K562 (cell line): ENCODE measurements at regions not wholly inside any gene's neighbourhood (a gene's known extent, or its start where the extent isn't known, plus 50 kb on each side); places are given as distances from the start of the nearest gene placed in this dataset.

Source experiments
- ATAC-seq: fragments of 200-7000 bp; cut with Tn5 transposase; 3 replicates; pipeline ENCODE4 v1.9.1; 2020; ENCODE audit warnings: moderate library complexity
- BruUV-seq: library from RNA; stranded (reverse); fragments of 400-500 nt; replicated peaks from 2 replicates; lab custom pipeline; 2021; lab: Mats Ljungman, UMichigan
- CTCF ChIA-PET: fragments of 300-600 bp; formaldehyde crosslinking; extraction: SDS; loops from one replicate; lab custom pipeline; 2021; ENCODE audit warnings: low intra/inter-chr PET ratio; lab: Yijun Ruan, JAX
- POLR2A ChIA-PET: fragments of 300-600, 350-650 bp; sonication (Branson Sonifier 250); formaldehyde crosslinking; extraction: SDS; loops from one replicate; lab custom pipeline; 2021; ENCODE audit warnings: antibody characterized with exemption, inconsistent platforms; lab: Yijun Ruan, JAX
- DNase-seq, 4 experiments: peaks; one replicate each; pipeline versions ENCODE4 v3.0.0 to v3.0.0-alpha.2; 2011 to 2018; ENCODE audit warnings: low spot score in 3 of 4, mixed read lengths in 3 of 4; ENCODE audit errors: extremely low read depth in 1 of 4
- FAIRE-seq: peaks from 2 replicates; lab custom pipeline; 2011; peaks lifted over from hg19 to GRCh38; lab: Jason Lieb, UNC
- H2AFZ ChIP-seq: 2 replicates; pipeline ENCODE4 v1.6.0; 2011; ENCODE audit warnings: low read depth, low read length, control low read depth, inconsistent platforms
- H3K27ac ChIP-seq: fragments of 200-600 bp; 3 replicates; pipeline ENCODE4 v1.8.0; 2011; ENCODE audit warnings: low read depth, mild to moderate bottlenecking, control low read depth, inconsistent platforms, low read length, moderate library complexity, mixed read lengths; ENCODE audit errors: extremely low read depth
- H3K27me3 ChIP-seq, 2 experiments: fragments of 300-600 bp in 1 of 2; 2 replicates in 1 of 2; 3 replicates in 1 of 2; pipeline versions ENCODE4 v1.6.0 to v1.8.0; 2011; ENCODE audit warnings: inconsistent platforms in 2 of 2, low read length in 2 of 2, mild to moderate bottlenecking in 1 of 2, mixed read lengths in 1 of 2, moderate library complexity in 1 of 2; ENCODE audit not compliant: control insufficient read depth in 2 of 2, insufficient read depth in 2 of 2
- H3K36me3 ChIP-seq: fragments of 300-600 bp; 3 replicates; pipeline ENCODE4 v1.8.0; 2011; ENCODE audit warnings: mild to moderate bottlenecking, low read length, inconsistent platforms; ENCODE audit not compliant: control insufficient read depth, insufficient read depth
- H3K4me1 ChIP-seq, 2 experiments: fragments of 200-600 bp in 1 of 2; replicated peaks in 1 of 2; 2 replicates in 1 of 2; 3 replicates in 1 of 2; pipeline versions ENCODE4 v1.5.1 to v1.8.0; 2011; ENCODE audit warnings: inconsistent platforms in 2 of 2, low read length in 2 of 2, mild to moderate bottlenecking in 1 of 2, mixed read lengths in 1 of 2, moderate library complexity in 1 of 2; ENCODE audit not compliant: control insufficient read depth in 2 of 2, insufficient read depth in 2 of 2
- H3K4me2 ChIP-seq: 2 replicates; pipeline ENCODE4 v1.6.1; 2011; ENCODE audit warnings: low read length, control low read depth, inconsistent platforms, mixed read lengths; ENCODE audit not compliant: insufficient read depth
- H3K4me3 ChIP-seq: fragments of 200-600 bp; sonication (generic), shearing (Covaris generic); 2 replicates; pipeline ENCODE4 v1.5.1; 2016; ENCODE audit warnings: control low read depth, inconsistent platforms
- H3K79me2 ChIP-seq: fragments of 200-600 bp; 3 replicates; pipeline ENCODE4 v1.8.0; 2011; ENCODE audit warnings: low read length, inconsistent platforms; ENCODE audit not compliant: control insufficient read depth, insufficient read depth
- H3K9ac ChIP-seq, 2 experiments: 2 replicates each; pipeline versions ENCODE4 v1.6.0 to v1.6.1; 2011; ENCODE audit warnings: low read depth in 2 of 2, low read length in 2 of 2, control low read depth in 1 of 2, inconsistent platforms in 1 of 2, mild to moderate bottlenecking in 1 of 2, mixed read lengths in 1 of 2; ENCODE audit not compliant: insufficient read depth in 1 of 2
- H3K9me1 ChIP-seq: one replicate; pipeline ENCODE4 v1.6.0; 2011; ENCODE audit warnings: inconsistent platforms, mild to moderate bottlenecking, low read length, moderate library complexity; ENCODE audit not compliant: control insufficient read depth, insufficient read depth
- H3K9me3 ChIP-seq: replicated peaks from 2 replicates; pipeline ENCODE4 v1.5.1; 2011; ENCODE audit warnings: low read depth, low read length, inconsistent platforms; ENCODE audit not compliant: control insufficient read depth, insufficient read depth
- H4K20me1 ChIP-seq: replicated peaks from 2 replicates; pipeline ENCODE4 v1.6.1; 2011; ENCODE audit warnings: low read length, inconsistent platforms, mixed read lengths; ENCODE audit not compliant: control insufficient read depth, insufficient read depth
- ADNP ChIP-seq: fragments of 200-800 bp; sonication (Bioruptor generic); IDR thresholded peaks from 2 replicates; pipeline ENCODE4 v1.6.1; 2016; ENCODE audit warnings: missing genetic modification characterization, missing compliant biosample characterization
- ARHGAP35 ChIP-seq: fragments of 450-650 bp; IDR thresholded peaks from 2 replicates; pipeline ENCODE4 v1.6.1; 2018; ENCODE audit not compliant: partially characterized antibody
- BCOR ChIP-seq: fragments of 450-650 bp; IDR thresholded peaks from 2 replicates; pipeline ENCODE4 v1.6.1; 2016
- DDX20 ChIP-seq: fragments of 450-650 bp; IDR thresholded peaks from 2 replicates; pipeline ENCODE4 v1.6.1; 2016; ENCODE audit warnings: missing genetic modification characterization, low read depth, mild to moderate bottlenecking, missing compliant biosample characterization, moderate library complexity
- FOXJ3 ChIP-seq: sonication (generic); formaldehyde crosslinking; IDR thresholded peaks from 2 replicates; pipeline ENCODE4 v1.4.0; 2020; ENCODE audit warnings: mild to moderate bottlenecking, missing genetic modification reagents
- MBD1 ChIP-seq: fragments of 250-450 bp; sonication (Bioruptor Pico); IDR thresholded peaks from 2 replicates; pipeline ENCODE4 v1.8.0; 2022; ENCODE audit warnings: inconsistent platforms
- MTA2 ChIP-seq: fragments of 450-650 bp; IDR thresholded peaks from 2 replicates; pipeline ENCODE4 v1.6.1; 2016; ENCODE audit warnings: low read depth
- PREB ChIP-seq: sonication (generic); formaldehyde crosslinking; IDR thresholded peaks from 2 replicates; pipeline ENCODE4 v1.8.1; 2023; ENCODE audit warnings: mild to moderate bottlenecking, missing genetic modification reagents
- TCFL5 ChIP-seq: fragments of 250-450 bp; sonication (Bioruptor Pico); conservative IDR thresholded peaks from 2 replicates; pipeline ENCODE4 v1.6.1; 2021; ENCODE audit warnings: mild to moderate bottlenecking, moderate library complexity, matching md5 sums
- TFAP4 ChIP-seq: sonication (generic); formaldehyde crosslinking; IDR thresholded peaks from 2 replicates; pipeline ENCODE4 v1.8.0; 2022; ENCODE audit warnings: missing genetic modification reagents, mild to moderate bottlenecking, moderate library complexity, borderline replicate concordance
- THRB ChIP-seq: fragments of 450-650 bp; formaldehyde crosslinking; conservative IDR thresholded peaks from 2 replicates; pipeline ENCODE4 v1.4.0; 2022; ENCODE audit warnings: mild to moderate bottlenecking, missing genetic modification characterization
- ZNF140 ChIP-seq: fragments of 250-450 bp; sonication (Bioruptor Pico); IDR thresholded peaks from 2 replicates; pipeline ENCODE4 v1.8.0; 2021; ENCODE audit warnings: moderate library complexity, mild to moderate bottlenecking, inconsistent platforms
- ZNF174 ChIP-seq: fragments of 250-450 bp; sonication (Bioruptor Pico); IDR thresholded peaks from 2 replicates; pipeline ENCODE4 v1.4.0; 2020; ENCODE audit warnings: mild to moderate bottlenecking
- ZNF395 ChIP-seq: fragments of 200-800 bp; sonication (Bioruptor generic); IDR thresholded peaks from 2 replicates; pipeline ENCODE4 v1.6.1; 2017; ENCODE audit warnings: missing genetic modification characterization, missing compliant biosample characterization
- ZNF696 ChIP-seq: fragments of 250-450 bp; sonication (Bioruptor Pico); conservative IDR thresholded peaks from 2 replicates; pipeline ENCODE4 v1.4.0; 2020; ENCODE audit warnings: mild to moderate bottlenecking, moderate library complexity
- ZNF740 ChIP-seq, 3 experiments: fragments of 200-800 bp in 1 of 3; sonication (Bioruptor generic) in 1 of 3; sonication (generic) in 1 of 3; formaldehyde crosslinking in 1 of 3; IDR thresholded peaks; 2 replicates each; pipeline versions ENCODE4 v1.6.1 to v1.8.0; 2016 to 2022; ENCODE audit warnings: mild to moderate bottlenecking in 2 of 3, missing compliant biosample characterization in 2 of 3, missing genetic modification characterization in 2 of 3, missing genetic modification reagents in 1 of 3
- WGBS: fragments of 100-300 bp; shearing (Covaris generic); methylation state at CpG from one replicate; pipeline ENCODE4 v1.1.6; 2016; ENCODE audit warnings: low coverage, mixed read lengths; ENCODE audit not compliant: insufficient coverage; ENCODE audit errors: missing lambda C conversion rate; 5-methylcytosine and 5-hydroxymethylcytosine counted together
- in situ Hi-C: fragments of 300-500 bp; cut with MboI; formaldehyde crosslinking; loops from 4 replicates; pipeline ENCODE4 v1.15.0; 2018; ENCODE audit warnings: inconsistent platforms, mixed read lengths
- intact Hi-C: fragments of 100-400 bp; cut with micrococcal nuclease; formaldehyde crosslinking; loops from 2 replicates; pipeline ENCODE4 v1.14.2; 2022

GRCh38 chr18:72342933-72343332 is 201.2 kb downstream of the CBLN2 start:
- Histone ChIP-seq H3K36me3 (no peaks in the 10 kb centered on the region), H3K4me3 (no peak overlapping the region), H4K20me1 (no peaks in the 10 kb centered on the region), H3K9me1 (no peaks in the 10 kb centered on the region), H2AFZ (no peak overlapping the region), H3K9ac (no peak overlapping the region), H3K27ac (no peak overlapping the region), H3K27me3 (no peaks in the 10 kb centered on the region), H3K9me3 (no peaks in the 10 kb centered on the region), H3K4me2 (no peak overlapping the region), H3K79me2 (no peaks in the 10 kb centered on the region), H3K4me1 (no peaks in the 10 kb centered on the region)
- POLR2A ChIA-PET, result no interaction called here
- FAIRE-seq, result no peak
- in situ Hi-C loops, result no loop called here
- WGBS, result 0% methylated on average over 2 of the region's 2 CpGs
- no peak for ATAC-seq
- no peak for DNase-seq
- BruUV-seq, result no TSS peak
- intact Hi-C loops, result no loop called here
- CTCF ChIA-PET, result no interaction called here
- no peak for TF ChIP-seq ZNF174 (CRISPR knock-in tag)
- TF ChIP-seq ZNF740 (CRISPR knock-in tag; IDR thresholded peaks at IDR 0.05), result no peak
- no peak for TF ChIP-seq ZNF740 (tag; IDR thresholded peaks at IDR 0.05)
- TF ChIP-seq ZNF395 (CRISPR knock-in tag), result no peak
- no peak for TF ChIP-seq DDX20 (tag)
- TF ChIP-seq PREB (CRISPR knock-in tag), result no peak
- no peak for TF ChIP-seq MBD1 (CRISPR knock-in tag)
- TF ChIP-seq ARHGAP35, result no peak
- TF ChIP-seq THRB (CRISPR knock-in tag), result no peak
- no peak for TF ChIP-seq ZNF696
- no peak for TF ChIP-seq TCFL5
- no peak for TF ChIP-seq ADNP
- no peak for TF ChIP-seq BCOR
- TF ChIP-seq FOXJ3 (CRISPR knock-in tag), result no peak
- TF ChIP-seq TFAP4 (CRISPR knock-in tag), result no peak
- TF ChIP-seq ZNF140 (CRISPR knock-in tag), result no peak
- TF ChIP-seq MTA2, result no peak
